H1 (cell line): ENCODE measurements at regions not wholly inside any gene's neighbourhood (a gene's known extent, or its start where the extent isn't known, plus 50 kb on each side); places are given as distances from the start of the nearest gene placed in this dataset.
A peak's percentile ranks its signal among the peaks of the same experiment; 100 is the strongest.

Experiments used
- CTCF ChIA-PET: fragments of 300-600 bp; sonication (Branson Sonifier 250); formaldehyde crosslinking; loops from one replicate; lab custom pipeline; 2021; ENCODE audit not compliant: partially characterized antibody; lab: Charles Lee
- POLR2A ChIA-PET: fragments of 300-600 bp; sonication (Branson Sonifier 250); formaldehyde crosslinking; loops from one replicate; lab custom pipeline; 2021; ENCODE audit warnings: inconsistent platforms; ENCODE audit not compliant: partially characterized antibody; lab: Charles Lee
- DNase-seq, 2 experiments: peaks; one replicate each; pipeline versions ENCODE4 v3.0.0 to v3.0.0-alpha.2; 2010 to 2022; ENCODE audit warnings: low spot score in 2 of 2, low read depth in 1 of 2, mixed read lengths in 1 of 2
- FAIRE-seq: peaks from 2 replicates; lab custom pipeline; 2011; peaks lifted over from hg19 to GRCh38; lab: Jason Lieb, UNC
- H2AFZ ChIP-seq: 2 replicates; pipeline ENCODE4 v1.8.1; 2012; ENCODE audit warnings: low read length, inconsistent platforms
- H2AK5ac ChIP-seq: 2 replicates; pipeline ENCODE4 v1.6.1; 2013; ENCODE audit warnings: low read depth, low read length
- H2BK120ac ChIP-seq: replicated peaks from 2 replicates; pipeline ENCODE3; 2013; ENCODE audit warnings: low read depth, low read length, inconsistent platforms
- H2BK12ac ChIP-seq: 2 replicates; pipeline ENCODE4 v1.6.1; 2013; ENCODE audit warnings: low read depth, low read length
- H2BK15ac ChIP-seq: 2 replicates; pipeline ENCODE4 v1.6.1; 2013; ENCODE audit warnings: low read length
- H2BK20ac ChIP-seq: 2 replicates; pipeline ENCODE4 v1.6.1; 2013; ENCODE audit warnings: low read length
- H2BK5ac ChIP-seq: 2 replicates; pipeline ENCODE4 v1.6.1; 2013; ENCODE audit warnings: low read depth, low read length
- H3K14ac ChIP-seq: 2 replicates; pipeline ENCODE4 v1.6.1; 2013; ENCODE audit warnings: inconsistent platforms; ENCODE audit not compliant: insufficient read length
- H3K18ac ChIP-seq: 2 replicates; pipeline ENCODE4 v1.6.1; 2013; ENCODE audit warnings: low read length; ENCODE audit errors: extremely low read depth
- H3K23ac ChIP-seq: 2 replicates; pipeline ENCODE4 v1.6.1; 2013; ENCODE audit warnings: inconsistent platforms; ENCODE audit not compliant: insufficient read length
- H3K23me2 ChIP-seq: 2 replicates; pipeline ENCODE4 v1.6.1; 2013; ENCODE audit warnings: low read depth, low read length
- H3K27ac ChIP-seq: 2 replicates; pipeline ENCODE4 v1.6.1; 2011; ENCODE audit warnings: low read depth, low read length, inconsistent platforms
- H3K27me3 ChIP-seq, 4 experiments: replicated peaks in 1 of 4; 1 replicate in 1 of 4; 2 replicates in 3 of 4; pipeline versions ENCODE4 v1.6.1 to v1.8.1; 2011 to 2013; ENCODE audit warnings: low read length in 3 of 4, mild to moderate bottlenecking in 3 of 4, inconsistent platforms in 2 of 4, mixed read lengths in 2 of 4, moderate library complexity in 1 of 4; ENCODE audit not compliant: control insufficient read depth in 3 of 4, insufficient read depth in 3 of 4; ENCODE audit errors: extremely low read depth in 1 of 4
- H3K36me3 ChIP-seq, 4 experiments: 2 replicates each; pipeline versions ENCODE4 v1.6.1 to v1.8.1; 2011 to 2013; ENCODE audit warnings: mild to moderate bottlenecking in 4 of 4, low read length in 3 of 4, moderate library complexity in 2 of 4, control low read depth in 1 of 4, inconsistent platforms in 1 of 4; ENCODE audit not compliant: insufficient read depth in 4 of 4, control insufficient read depth in 2 of 4
- H3K4ac ChIP-seq: replicated peaks from 2 replicates; pipeline ENCODE3; 2013; ENCODE audit warnings: low read length, low read depth, mixed read lengths, inconsistent platforms; ENCODE audit not compliant: insufficient read length
- H3K4me1 ChIP-seq, 4 experiments: replicated peaks in 1 of 4; 1 replicate in 1 of 4; 2 replicates in 3 of 4; pipeline versions ENCODE4 v1.6.1 to v1.8.1; 2011 to 2013; ENCODE audit warnings: low read length in 3 of 4, inconsistent platforms in 2 of 4, mixed read lengths in 1 of 4; ENCODE audit not compliant: insufficient read depth in 4 of 4, control insufficient read depth in 3 of 4
- H3K4me2 ChIP-seq, 2 experiments: 2 replicates each; pipeline versions ENCODE4 v1.6.1 to v1.8.1; 2011 to 2013; ENCODE audit warnings: low read depth in 2 of 2, low read length in 2 of 2, control low read depth in 1 of 2, inconsistent platforms in 1 of 2, mild to moderate bottlenecking in 1 of 2; ENCODE audit not compliant: insufficient read depth in 1 of 2
- H3K4me3 ChIP-seq, 4 experiments: fragments of 200-600, 300-600 bp in 1 of 4; sonication (generic), shearing (Covaris generic), sonication (Bioruptor Twin) in 1 of 4; 2 replicates each; pipeline versions ENCODE4 v1.5.1 to v1.8.1; 2011 to 2016; ENCODE audit warnings: low read length in 4 of 4, low read depth in 3 of 4, control low read depth in 2 of 4, inconsistent platforms in 2 of 4, mild to moderate bottlenecking in 2 of 4, mixed read lengths in 1 of 4, moderate library complexity in 1 of 4; ENCODE audit not compliant: insufficient read depth in 2 of 4; ENCODE audit errors: extremely low read depth in 1 of 4
- H3K56ac ChIP-seq: replicated peaks from 2 replicates; pipeline ENCODE3; 2013; ENCODE audit warnings: low read depth, mild to moderate bottlenecking, mixed read lengths, low read length, inconsistent platforms; ENCODE audit not compliant: insufficient read length
- H3K79me1 ChIP-seq: 2 replicates; pipeline ENCODE4 v1.6.1; 2013; ENCODE audit warnings: low read depth, low read length, control low read depth
- H3K79me2 ChIP-seq, 2 experiments: 2 replicates each; pipeline versions ENCODE4 v1.6.1 to v1.8.1; 2012 to 2013; ENCODE audit warnings: low read length in 2 of 2, mild to moderate bottlenecking in 2 of 2, inconsistent platforms in 1 of 2; ENCODE audit not compliant: insufficient read depth in 2 of 2, control insufficient read depth in 1 of 2
- H3K9ac ChIP-seq, 4 experiments: replicated peaks in 1 of 4; 1 replicate in 1 of 4; 2 replicates in 3 of 4; pipeline versions ENCODE4 v1.6.1 to v1.8.1; 2011 to 2013; ENCODE audit warnings: low read depth in 3 of 4, low read length in 3 of 4, control low read depth in 2 of 4, mild to moderate bottlenecking in 2 of 4, moderate library complexity in 2 of 4, inconsistent platforms in 1 of 4; ENCODE audit errors: extremely low read depth in 1 of 4
- H3K9me3 ChIP-seq, 2 experiments: 2 replicates each; pipeline versions ENCODE4 v1.6.1 to v1.8.1; 2012 to 2013; ENCODE audit warnings: mild to moderate bottlenecking in 2 of 2, moderate library complexity in 2 of 2, control low read depth in 1 of 2, inconsistent platforms in 1 of 2, low read depth in 1 of 2, low read length in 1 of 2, mixed read lengths in 1 of 2; ENCODE audit not compliant: insufficient read depth in 2 of 2
- H4K20me1 ChIP-seq, 2 experiments: replicated peaks in 1 of 2; 2 replicates each; pipeline versions ENCODE3 to v1.8.1; 2011 to 2013; ENCODE audit warnings: inconsistent platforms in 2 of 2, low read length in 2 of 2, mild to moderate bottlenecking in 1 of 2; ENCODE audit not compliant: insufficient read depth in 2 of 2, control insufficient read depth in 1 of 2
- H4K5ac ChIP-seq: 2 replicates; pipeline ENCODE4 v1.6.1; 2013; ENCODE audit warnings: low read length, low read depth, mixed read lengths, inconsistent platforms; ENCODE audit not compliant: insufficient read length
- H4K8ac ChIP-seq: 2 replicates; pipeline ENCODE4 v1.8.0; 2013; ENCODE audit warnings: mild to moderate bottlenecking, moderate library complexity, low read length, inconsistent platforms; ENCODE audit not compliant: insufficient read depth; ENCODE audit errors: extremely low read depth
- H4K91ac ChIP-seq: replicated peaks from 2 replicates; pipeline ENCODE3; 2013; ENCODE audit warnings: low read length, mixed read lengths, inconsistent platforms; ENCODE audit not compliant: insufficient read length
- HDAC2 ChIP-seq, 2 experiments: fragments of 300-600 bp in 1 of 2; sonication (generic) in 1 of 2; IDR thresholded peaks; 2 replicates each; pipeline ENCODE4 v1.6.1; 2011 to 2012; ENCODE audit warnings: low read depth in 2 of 2, low read length in 2 of 2, mild to moderate bottlenecking in 2 of 2, moderate library complexity in 2 of 2, borderline replicate concordance in 1 of 2, inconsistent platforms in 1 of 2
- JUN ChIP-seq: IDR thresholded peaks from 2 replicates; pipeline ENCODE4 v1.6.1; 2011; ENCODE audit warnings: low read depth, mild to moderate bottlenecking, improper control_type of control experiment, low read length
- MAFK ChIP-seq: IDR thresholded peaks from 2 replicates; pipeline ENCODE4 v1.6.1; 2012; ENCODE audit warnings: low read depth, mild to moderate bottlenecking, improper control_type of control experiment, low read length
- SIRT6 ChIP-seq: IDR thresholded peaks from one replicate; pipeline ENCODE4 v1.7.1; 2012; ENCODE audit warnings: low read length, inconsistent platforms
- SUZ12 ChIP-seq: fragments of 200-600 bp; sonication (generic); IDR thresholded peaks from 2 replicates; pipeline ENCODE4 v1.6.1; 2012; ENCODE audit warnings: mild to moderate bottlenecking, inconsistent platforms, low read length, moderate library complexity, mixed read lengths
- TAF7 ChIP-seq: optimal IDR thresholded peaks from 2 replicates; pipeline ENCODE3; 2011; ENCODE audit warnings: low read depth, mild to moderate bottlenecking, inconsistent platforms, low read length, moderate library complexity, borderline replicate concordance
- WGBS, 2 experiments: shearing (Covaris generic) in 1 of 2; methylation state at CpG; one replicate each; pipeline versions ENCODE4 v1.1.6 to v1.1.7; 2013 to 2015; ENCODE audit warnings: low lambda C conversion rate in 2 of 2, mixed read lengths in 2 of 2, inconsistent platforms in 1 of 2, low coverage in 1 of 2, missing lambda C conversion rate in 1 of 2; ENCODE audit not compliant: insufficient replicate concordance in 2 of 2, insufficient coverage in 1 of 2, insufficient read length in 1 of 2; ENCODE audit errors: extremely low coverage in 1 of 2, missing lambda C conversion rate in 1 of 2; 5-methylcytosine and 5-hydroxymethylcytosine counted together
- TF ChIP-seq, protein P1 (sequence below): IDR thresholded peaks from 2 replicates; pipeline ENCODE4 v1.6.1; 2011; ENCODE audit warnings: low read length, improper control_type of control experiment
- TF ChIP-seq, protein P2 (sequence below): IDR thresholded peaks from 2 replicates; pipeline ENCODE4 v1.6.1; 2012; ENCODE audit warnings: inconsistent platforms
- TF ChIP-seq, protein P3 (sequence below): IDR thresholded peaks from 2 replicates; pipeline ENCODE4 v1.6.1; 2012; ENCODE audit warnings: low read length, inconsistent platforms

DNA sequence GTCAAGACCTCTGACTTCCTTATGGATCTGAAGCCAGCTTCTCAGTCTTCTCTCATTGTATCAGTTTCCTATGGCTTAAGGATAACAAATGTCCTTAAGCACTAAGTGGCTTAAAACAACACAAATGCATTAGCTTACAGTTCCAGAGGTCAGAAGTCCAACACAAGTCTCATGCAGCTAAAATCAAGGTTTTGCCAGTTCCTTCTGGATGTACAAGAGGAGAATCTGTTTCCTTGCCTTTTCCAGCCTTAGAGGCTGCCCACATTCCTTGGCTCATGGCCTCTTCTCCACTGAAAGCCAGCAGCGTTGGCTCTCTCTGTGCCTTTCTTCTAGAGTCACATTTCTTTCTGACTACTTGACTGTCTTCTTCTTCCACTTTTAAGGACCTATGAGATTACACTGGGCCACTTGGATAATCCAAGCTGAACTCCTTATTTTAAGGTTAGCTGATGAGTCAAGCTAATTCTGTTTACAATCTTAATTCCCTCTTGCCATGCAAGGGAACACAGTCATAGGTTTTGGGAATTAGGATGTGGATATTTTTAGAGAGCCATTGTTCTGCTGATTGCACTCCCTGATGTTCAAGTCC lies 179.0 kb downstream of the BCAS1 start:
- POLR2A ChIA-PET, result interaction anchor here (1.0 kb wide), 1 partner anchor 39 kb away, joined by 3 read pairs; no protein-coding TSS in a partner anchor
- 100% methylated on average over 1 of the region's 1 CpG; no CpG with 5 or more reads in 1 of the 2 experiments for whole genome bisulfite sequencing, 2 experiments
- TF ChIP-seq SUZ12 (no peak), TAF7 (no peak), MAFK (no peak), HDAC2 (IDR thresholded peaks at IDR 0.05; ENCODE audit: borderline replicate concordance in 1 of 2, low read depth in 2 of 2, low read length in 2 of 2) (no peak), SIRT6 (no peak), JUN (no peak)
- TF ChIP-seq, protein P1, sequence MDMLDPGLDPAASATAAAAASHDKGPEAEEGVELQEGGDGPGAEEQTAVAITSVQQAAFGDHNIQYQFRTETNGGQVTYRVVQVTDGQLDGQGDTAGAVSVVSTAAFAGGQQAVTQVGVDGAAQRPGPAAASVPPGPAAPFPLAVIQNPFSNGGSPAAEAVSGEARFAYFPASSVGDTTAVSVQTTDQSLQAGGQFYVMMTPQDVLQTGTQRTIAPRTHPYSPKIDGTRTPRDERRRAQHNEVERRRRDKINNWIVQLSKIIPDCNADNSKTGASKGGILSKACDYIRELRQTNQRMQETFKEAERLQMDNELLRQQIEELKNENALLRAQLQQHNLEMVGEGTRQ, result no peak
- TF ChIP-seq, protein P2, sequence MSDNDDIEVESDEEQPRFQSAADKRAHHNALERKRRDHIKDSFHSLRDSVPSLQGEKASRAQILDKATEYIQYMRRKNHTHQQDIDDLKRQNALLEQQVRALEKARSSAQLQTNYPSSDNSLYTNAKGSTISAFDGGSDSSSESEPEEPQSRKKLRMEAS, result no peak
- TF ChIP-seq, protein P3, sequence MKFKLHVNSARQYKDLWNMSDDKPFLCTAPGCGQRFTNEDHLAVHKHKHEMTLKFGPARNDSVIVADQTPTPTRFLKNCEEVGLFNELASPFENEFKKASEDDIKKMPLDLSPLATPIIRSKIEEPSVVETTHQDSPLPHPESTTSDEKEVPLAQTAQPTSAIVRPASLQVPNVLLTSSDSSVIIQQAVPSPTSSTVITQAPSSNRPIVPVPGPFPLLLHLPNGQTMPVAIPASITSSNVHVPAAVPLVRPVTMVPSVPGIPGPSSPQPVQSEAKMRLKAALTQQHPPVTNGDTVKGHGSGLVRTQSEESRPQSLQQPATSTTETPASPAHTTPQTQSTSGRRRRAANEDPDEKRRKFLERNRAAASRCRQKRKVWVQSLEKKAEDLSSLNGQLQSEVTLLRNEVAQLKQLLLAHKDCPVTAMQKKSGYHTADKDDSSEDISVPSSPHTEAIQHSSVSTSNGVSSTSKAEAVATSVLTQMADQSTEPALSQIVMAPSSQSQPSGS, result no peak

More for the DNA sequence above, 179.0 kb downstream of the BCAS1 start:
- Histone ChIP-seq H4K91ac (no peak overlapping the region), H3K27me3 (no peaks in the 10 kb centered on the region; a peak in 1 of 7 replicates), H3K27ac (no peak overlapping the region), H2BK15ac (no peak overlapping the region; the same call in 1 of the 2 replicates), H2BK20ac (peak overlapping the region; percentile 97; the same call in 1 of the 2 replicates), H4K5ac (no peak overlapping the region), H2BK120ac (no peak overlapping the region), H3K18ac (no peak overlapping the region), H3K9me3 (peaks cover 0 to 2% of the 10 kb centered on the region in 2 experiments; a peak in 1 of 4 replicates), H3K23me2 (no peaks in the 10 kb centered on the region), H2BK5ac (0 out of 2 replicates have a peak overlapping the region, but pooled peaks have one; percentile 35), H3K36me3 (no peaks in the 10 kb centered on the region), H3K4ac (no peak overlapping the region), H3K14ac (no peak overlapping the region), H3K79me1 (no peaks in the 10 kb centered on the region), H2BK12ac (peak overlapping the region; percentile 68; the same call in 1 of the 2 replicates), H3K79me2 (no peaks in the 10 kb centered on the region), H3K4me2 (no peak overlapping the region), H3K4me3 (no peak overlapping the region), H3K9ac (no peak overlapping the region), H3K56ac (no peak overlapping the region), H4K20me1 (no peaks in the 10 kb centered on the region), H3K23ac (no peak overlapping the region), H3K4me1 (peaks cover 0 to 9% (median 3%) of the 10 kb centered on the region in 4 experiments; a peak in 4 of 7 replicates), H2AFZ (no peak overlapping the region), H4K8ac (no peak overlapping the region), H2AK5ac (peak overlapping the region; percentile 72; the same call in 1 of the 2 replicates)
- DNase-seq (no peak), FAIRE-seq (no peak)
- CTCF ChIA-PET, result interaction anchor here (0.6 to 1.6 kb wide), 7 partner anchors 10 to 25 kb away, joined by 3 to 10 read pairs (median 4); no protein-coding TSS in a partner anchor
